HepG2 (cell line): ENCODE measurements at regions not wholly inside any gene's neighbourhood (a gene's known extent, or its start where the extent isn't known, plus 50 kb on each side); places are given as distances from the start of the nearest gene placed in this dataset.
A peak's percentile ranks its signal among the peaks of the same experiment; 100 is the strongest.

Experiments used
- AHDC1 ChIP-seq: sonication (generic); formaldehyde crosslinking; IDR thresholded peaks from 2 replicates; pipeline ENCODE4 v1.5.1; 2020; ENCODE audit warnings: mild to moderate bottlenecking, missing genetic modification reagents, borderline replicate concordance
- ASH2L ChIP-seq: fragments of 300-600, 200-600 bp; sonication (generic); IDR thresholded peaks from 2 replicates; pipeline ENCODE4 v1.7.0; 2017; ENCODE audit warnings: low read depth, mild to moderate bottlenecking, moderate library complexity, mixed read lengths, low read length; ENCODE audit not compliant: insufficient read length
- BRD4 ChIP-seq: sonication (generic); formaldehyde crosslinking; IDR thresholded peaks from 2 replicates; pipeline ENCODE4 v1.4.0; 2020; ENCODE audit warnings: missing genetic modification reagents
- ELF3 ChIP-seq: IDR thresholded peaks from 2 replicates; pipeline ENCODE4 v1.6.1; 2016; ENCODE audit warnings: missing genetic modification reagents, missing compliant biosample characterization
- KDM4B ChIP-seq: sonication (generic); formaldehyde crosslinking; IDR thresholded peaks from 2 replicates; pipeline ENCODE4 v1.4.0; 2020; ENCODE audit warnings: missing genetic modification reagents
- NR3C1 ChIP-seq: sonication (generic); formaldehyde crosslinking; IDR thresholded peaks from 2 replicates; pipeline ENCODE4 v1.4.0; 2020; ENCODE audit warnings: missing genetic modification reagents
- SAP130 ChIP-seq: IDR thresholded peaks from 2 replicates; pipeline ENCODE4 v1.6.1; 2016; ENCODE audit warnings: low read depth
- SNRNP70 ChIP-seq: fragments of 200-400 bp; formaldehyde crosslinking; IDR thresholded peaks from 2 replicates; pipeline ENCODE4 v1.6.1; 2017; ENCODE audit warnings: mild to moderate bottlenecking, low read depth, low read length, moderate library complexity
- SP5 ChIP-seq: IDR thresholded peaks from 2 replicates; pipeline ENCODE4 v1.6.1; 2016; ENCODE audit warnings: low read depth, borderline replicate concordance
- ZBTB40 ChIP-seq, 2 experiments: fragments of 450-650 bp in 1 of 2; sonication (generic) in 1 of 2; formaldehyde crosslinking in 1 of 2; IDR thresholded peaks; 2 replicates each; pipeline versions ENCODE4 v1.6.1 to v1.8.0; 2016 to 2022; ENCODE audit warnings: antibody characterized with exemption in 1 of 2, mild to moderate bottlenecking in 1 of 2, missing genetic modification reagents in 1 of 2
- ZFP36 ChIP-seq: fragments of 150-350 bp; IDR thresholded peaks from 2 replicates; pipeline ENCODE4 v1.6.1; 2018; ENCODE audit warnings: borderline replicate concordance, low read length, low read depth; ENCODE audit not compliant: partially characterized antibody
- ZNF10 ChIP-seq: sonication (generic); formaldehyde crosslinking; IDR thresholded peaks from 2 replicates; pipeline ENCODE4 v1.4.0; 2020; ENCODE audit warnings: mild to moderate bottlenecking, low read depth, missing genetic modification reagents, borderline replicate concordance
- ZNF451 ChIP-seq: sonication (generic); formaldehyde crosslinking; IDR thresholded peaks from 2 replicates; pipeline ENCODE4 v1.5.0; 2020; ENCODE audit warnings: mild to moderate bottlenecking, missing genetic modification reagents

- TF ChIP-seq SP5 (CRISPR knock-in tag) (peak; percentile 49), AHDC1 (CRISPR knock-in tag) (peak; percentile 98), KDM4B (CRISPR knock-in tag) (peak; percentile 79), SNRNP70 (no peak), ASH2L (peak; percentile 100), ELF3 (CRISPR knock-in tag) (peak; percentile 95), NR3C1 (CRISPR knock-in tag) (no peak), SAP130 (CRISPR knock-in tag) (peak; percentile 71; the same call in 1 of the 2 replicates), ZNF10 (CRISPR knock-in tag) (no peak), ZBTB40 (IDR thresholded peaks at IDR 0.05) (no peak), ZBTB40 (CRISPR knock-in tag; IDR thresholded peaks at IDR 0.05) (peak; percentile 63; the same call in 1 of the 2 replicates), BRD4 (peak; percentile 93), ZNF451 (CRISPR knock-in tag) (no peak), ZFP36 (peak; percentile 27)
Observed at GRCh38 chr6:113642714-113643406, 214.3 kb upstream of the MARCKS start (continued).
